GM11168 (cell line): ENCODE measurements at regions not wholly inside any gene's neighbourhood (a gene's known extent, or its start where the extent isn't known, plus 50 kb on each side); places are given as distances from the start of the nearest gene placed in this dataset.
"Not testable (repeated sequence)": the region's sequence is repeated elsewhere in the genome, so short reads cannot be mapped to it uniquely, and the experiment has no call there.

ENCODE experiments used
- in situ Hi-C: fragments of 300-500 bp; cut with MboI; formaldehyde crosslinking; loops from one replicate; pipeline ENCODE4 v1.12.0; 2022; ENCODE audit warnings: low sequenced_read_pairs; ENCODE audit not compliant: unreplicated experiment

DNA sequence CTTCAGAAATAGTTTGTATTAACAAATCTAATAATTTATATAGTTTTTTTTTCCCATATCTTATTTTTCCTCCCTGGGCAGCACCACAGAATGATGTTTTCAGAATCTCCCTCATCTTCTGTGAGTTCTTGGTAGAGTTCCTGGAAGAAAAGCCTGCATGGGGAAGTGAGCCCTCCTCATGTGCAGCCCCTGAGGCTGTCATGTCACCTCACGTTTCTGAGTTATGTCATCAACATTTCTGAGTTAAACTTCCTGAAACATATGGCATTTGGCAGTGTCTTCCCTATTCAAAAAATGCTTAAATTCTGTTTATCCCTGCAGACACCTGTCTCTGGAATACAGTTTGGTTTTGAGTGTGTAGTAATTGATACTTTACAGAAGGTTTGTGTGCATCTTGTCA, 979.0 kb downstream of the TMEM121 start:
- in situ Hi-C loops = no loop called here

DNA sequence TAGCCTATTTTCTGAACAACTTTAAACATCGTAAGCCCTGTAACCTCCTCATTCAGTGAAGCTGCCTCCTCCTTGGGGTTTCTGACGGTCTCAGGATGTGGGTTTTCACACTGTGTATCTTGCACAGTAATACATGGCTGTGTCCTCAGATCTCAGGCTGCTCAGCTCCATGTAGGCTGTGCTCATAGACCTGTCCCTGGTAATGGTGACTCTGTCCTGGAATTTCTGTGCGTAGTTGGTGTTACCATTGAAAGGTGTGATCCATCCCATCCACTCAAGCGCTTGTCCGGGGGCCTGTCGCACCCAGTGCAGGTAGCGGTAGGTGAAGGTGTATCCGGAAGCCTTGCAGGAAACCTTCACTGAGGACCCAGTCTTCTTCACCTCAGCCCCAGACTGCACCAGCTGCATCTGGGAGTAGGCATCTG, 980.5 kb downstream of the TMEM121 start:
- in situ Hi-C loops = no loop called here

DNA sequence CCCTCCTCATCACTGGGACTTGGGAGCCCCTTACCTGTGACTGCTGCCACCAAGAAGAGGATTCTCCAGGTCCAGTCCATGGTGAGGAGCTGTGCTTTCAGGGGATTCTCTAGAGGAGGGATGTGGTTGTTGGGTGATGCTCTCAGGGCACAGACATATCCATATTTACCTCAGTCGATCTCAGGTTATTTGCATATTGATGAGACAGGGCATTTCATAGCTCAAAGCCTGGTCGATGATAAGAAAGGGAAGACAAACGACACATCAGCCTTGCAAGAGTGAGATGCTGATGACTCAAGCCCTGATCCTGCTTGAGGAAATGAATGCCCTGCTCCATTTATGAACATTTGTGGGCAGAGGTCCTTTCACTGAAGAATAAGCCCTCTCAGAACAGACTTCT, 981.0 kb downstream of the TMEM121 start:
- in situ Hi-C loops = no loop called here

DNA sequence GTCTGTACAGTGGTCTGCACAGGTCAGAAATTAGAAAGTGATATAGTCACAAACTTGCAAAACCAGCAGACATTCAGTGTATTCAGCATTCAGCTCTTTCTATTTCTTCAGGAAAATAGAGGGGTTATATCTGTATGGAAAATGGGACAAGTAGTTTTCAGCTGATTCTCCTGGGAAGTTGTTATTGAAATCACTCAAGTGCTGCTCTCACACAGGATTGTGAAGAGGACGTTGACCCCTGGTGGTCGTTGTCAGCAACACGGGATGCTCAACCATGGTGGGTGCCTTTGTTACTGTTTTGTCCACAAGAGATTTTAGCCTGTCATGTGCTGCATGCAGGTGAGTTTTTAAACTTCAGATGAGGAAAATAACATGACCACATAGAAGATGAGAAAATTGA, 981.8 kb downstream of the TMEM121 start:
- in situ Hi-C loops = no loop called here

DNA sequence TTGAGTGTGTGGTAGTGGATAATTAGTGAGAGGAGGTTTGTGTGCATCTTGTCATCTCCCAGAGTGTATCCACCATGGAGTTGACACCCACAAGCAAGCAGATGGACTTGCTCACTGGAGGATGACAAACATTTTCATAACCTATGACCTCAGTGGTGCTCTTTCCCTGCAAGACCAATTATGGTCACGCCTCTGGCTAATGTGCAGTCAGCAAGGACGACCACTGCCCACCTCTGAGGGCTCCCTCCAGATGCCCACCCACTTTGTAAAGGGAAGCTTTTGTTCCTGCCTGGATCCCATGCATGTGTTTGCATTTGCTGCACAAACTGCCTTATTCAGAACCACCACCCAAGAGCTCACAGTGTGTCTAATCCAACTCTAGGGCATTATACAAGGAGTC, 982.8 kb downstream of the TMEM121 start:
- in situ Hi-C loops = no loop called here

DNA sequence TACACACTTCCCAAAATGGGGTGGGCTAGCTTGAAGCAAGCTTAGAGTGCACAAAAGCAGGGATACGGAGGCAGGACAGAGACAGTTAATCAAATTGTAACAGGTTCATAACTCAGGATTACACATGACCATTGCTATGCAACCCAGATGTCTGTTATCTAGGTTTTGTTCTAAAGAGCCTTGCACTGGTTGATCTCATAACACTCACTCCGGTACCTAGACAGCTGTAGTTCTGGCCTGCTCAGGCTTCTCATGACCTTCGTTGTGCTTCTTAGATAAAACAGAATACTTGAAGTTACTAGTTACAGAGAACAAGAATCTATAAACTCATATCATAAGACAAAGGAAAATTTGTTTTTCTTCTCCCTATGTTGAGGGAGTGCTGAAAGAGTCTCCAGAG, 983.4 kb downstream of the TMEM121 start:
- in situ Hi-C loops = no loop called here

DNA sequence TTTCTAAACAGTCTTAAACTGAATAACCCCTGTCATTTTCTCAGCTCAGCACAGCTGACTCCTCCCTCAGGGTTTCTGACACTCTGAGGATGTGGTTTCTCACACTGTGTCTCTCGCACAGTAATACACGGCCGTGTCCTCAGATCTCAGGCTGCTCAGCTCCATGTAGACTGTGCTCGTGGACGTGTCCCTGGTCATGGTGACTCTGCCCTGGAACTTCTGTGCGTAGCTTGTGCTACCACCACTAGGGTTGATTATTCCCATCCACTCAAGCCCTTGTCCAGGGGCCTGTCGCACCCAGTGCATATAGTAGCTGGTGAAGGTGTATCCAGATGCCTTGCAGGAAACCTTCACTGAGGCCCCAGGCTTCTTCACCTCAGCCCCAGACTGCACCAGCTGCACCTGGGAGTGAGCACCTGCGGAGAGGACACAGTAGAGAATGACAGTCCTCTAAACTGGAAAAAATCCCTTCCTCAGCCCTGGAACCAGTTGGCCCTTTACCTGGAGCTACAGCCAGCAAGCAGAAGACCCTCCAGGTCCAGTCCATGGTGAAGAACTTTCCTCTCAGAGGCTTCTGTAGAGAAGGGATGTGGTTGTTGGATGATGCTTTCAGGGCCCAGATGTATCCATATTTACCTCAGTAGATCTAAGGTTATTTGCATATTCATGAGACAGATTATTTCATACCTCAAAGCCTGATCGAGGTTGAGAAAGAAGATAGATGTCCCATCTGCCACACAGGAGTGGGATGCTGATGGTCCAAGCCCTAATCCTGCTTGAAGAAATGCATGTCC, 984.8 kb downstream of the TMEM121 start:
- in situ Hi-C loops = no loop called here

DNA sequence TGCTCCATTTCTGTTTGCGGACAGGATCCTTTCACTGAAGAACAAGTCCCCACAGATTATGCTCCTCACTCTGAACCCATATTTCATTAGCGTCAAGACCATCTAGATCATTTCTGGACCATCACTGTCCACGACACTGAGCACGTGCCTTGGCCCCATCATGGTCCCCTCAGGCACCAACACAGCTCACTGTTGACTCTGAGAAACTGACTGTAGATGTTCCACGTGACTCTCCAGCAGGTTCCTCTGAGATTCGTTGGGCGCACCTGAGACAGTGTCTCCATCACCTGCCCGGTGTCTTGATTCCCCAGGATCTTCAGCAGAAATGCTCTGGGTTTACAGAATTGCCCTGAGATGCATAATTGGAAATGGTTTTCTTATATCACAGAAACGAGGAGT, 985.4 kb downstream of the TMEM121 start:
- in situ Hi-C loops = no loop called here

DNA sequence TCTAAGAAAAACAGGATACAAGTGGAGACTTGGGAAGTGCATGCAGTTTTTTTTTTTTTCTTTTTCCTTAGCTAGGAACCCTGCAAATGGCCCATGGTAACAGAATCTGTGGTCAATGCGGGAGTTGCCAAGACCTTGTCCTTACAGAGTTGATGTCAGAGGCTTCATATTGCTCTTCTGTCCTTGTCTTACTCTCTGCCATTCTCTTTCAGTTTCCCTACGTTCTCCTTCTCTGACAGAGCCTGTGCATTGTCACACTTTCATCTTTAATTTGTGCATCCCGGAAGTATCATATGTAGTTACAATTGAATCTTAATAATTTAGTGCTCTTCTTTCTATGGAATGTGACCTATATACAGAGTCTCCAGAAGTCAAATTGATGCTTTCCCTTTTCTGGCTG, 986.9 kb downstream of the TMEM121 start:
- in situ Hi-C loops = no loop called here

DNA sequence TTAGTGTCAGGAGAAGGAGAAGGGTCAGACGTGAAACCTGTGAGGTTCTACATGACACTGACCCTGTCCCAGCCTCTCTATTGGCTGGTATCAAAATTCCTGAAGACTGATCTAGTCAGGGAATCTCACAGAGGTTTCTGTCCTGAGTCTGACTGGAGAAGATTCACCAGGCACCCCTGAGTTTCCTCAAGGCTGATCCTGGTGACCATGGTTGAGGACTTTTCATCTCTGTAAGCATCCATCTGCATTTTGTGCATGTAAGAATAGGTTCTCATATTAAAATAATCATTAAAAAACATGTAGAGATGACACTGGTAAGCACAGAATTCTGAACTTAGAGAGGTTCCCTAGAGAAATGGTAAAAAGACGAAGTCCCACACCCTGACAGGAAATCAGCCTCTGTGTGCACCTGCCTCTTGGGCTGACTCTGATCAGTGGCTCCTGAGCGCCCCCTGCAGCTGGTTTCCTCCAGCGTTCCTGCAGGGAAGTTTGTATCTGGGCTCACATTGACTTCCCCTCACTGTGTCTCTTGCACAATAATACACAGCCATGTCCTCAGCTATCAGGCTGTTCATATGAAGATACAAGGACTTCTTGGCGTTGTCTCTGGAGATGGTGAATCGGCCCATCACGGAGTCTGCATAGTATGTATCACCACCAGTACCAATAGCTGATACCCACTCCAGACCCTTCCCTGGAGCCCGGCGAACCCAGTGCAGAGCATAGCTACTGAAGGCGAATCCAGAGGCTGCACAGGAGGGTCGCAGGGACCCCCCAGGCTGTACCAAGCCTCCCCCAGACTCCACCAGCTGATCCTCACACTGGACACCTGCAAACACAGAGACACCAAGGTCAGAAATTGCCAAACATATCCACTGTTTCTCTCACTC, 991.9 kb downstream of the TMEM121 start:
- in situ Hi-C loops = no loop called here

DNA sequence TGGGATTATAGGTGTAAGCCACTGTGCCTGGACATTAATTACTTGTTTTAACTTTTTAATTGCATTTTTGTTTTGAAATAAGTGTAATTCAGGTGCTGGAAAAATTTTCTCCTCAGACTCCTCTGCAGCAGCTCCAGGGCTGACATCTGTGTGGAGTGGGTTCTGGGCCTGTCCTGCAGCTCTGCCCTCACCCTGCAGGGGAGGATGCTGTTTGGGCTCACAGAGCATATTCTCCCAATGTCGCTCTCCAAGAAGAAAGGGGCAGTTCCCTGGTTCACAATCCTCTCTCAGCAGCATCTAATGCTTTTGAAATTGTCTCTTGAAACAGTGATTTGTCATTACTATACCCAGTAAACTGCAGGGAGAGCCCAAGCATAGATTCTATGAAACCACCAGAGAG, 995.7 kb downstream of the TMEM121 start:
- in situ Hi-C loops = not testable (repeated sequence)

DNA sequence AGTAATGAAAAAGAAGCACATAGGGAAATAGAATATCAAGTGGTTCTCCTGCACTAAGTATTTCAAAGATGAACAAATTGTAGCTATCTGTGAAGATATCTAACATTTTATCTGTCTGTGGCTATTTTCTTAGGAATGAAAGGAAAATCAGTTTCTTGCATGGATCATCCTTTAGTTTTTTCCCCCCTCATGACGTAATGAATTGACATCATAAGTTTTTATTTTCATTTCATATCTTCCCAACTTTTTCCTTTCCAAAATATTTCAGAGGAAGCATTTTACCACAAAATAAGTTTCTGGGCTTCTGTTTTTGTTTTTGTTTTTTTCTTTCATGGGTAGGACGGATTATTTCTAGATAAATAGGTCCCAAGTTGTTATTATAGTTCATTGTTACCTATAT, 996.6 kb downstream of the TMEM121 start:
- in situ Hi-C loops = no loop called here

DNA sequence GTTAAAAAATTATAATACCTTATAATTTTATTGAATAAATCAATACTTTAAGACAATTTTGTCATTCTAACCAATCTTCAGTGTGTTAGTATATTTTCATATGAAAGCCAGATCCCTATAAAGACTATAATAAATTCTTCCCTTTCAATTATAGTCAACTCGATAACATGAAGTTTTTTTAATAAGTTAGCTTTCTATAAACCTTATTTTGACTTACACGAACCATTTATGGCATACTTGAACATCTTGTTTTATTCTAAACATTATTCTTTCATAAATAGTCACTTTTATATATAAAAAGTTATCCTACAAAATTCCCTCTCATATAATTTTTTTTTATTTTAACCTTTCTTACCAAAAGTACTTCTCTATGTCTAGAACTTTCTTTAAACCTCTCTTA, 1002.3 kb downstream of the TMEM121 start:
- in situ Hi-C loops = no loop called here

DNA sequence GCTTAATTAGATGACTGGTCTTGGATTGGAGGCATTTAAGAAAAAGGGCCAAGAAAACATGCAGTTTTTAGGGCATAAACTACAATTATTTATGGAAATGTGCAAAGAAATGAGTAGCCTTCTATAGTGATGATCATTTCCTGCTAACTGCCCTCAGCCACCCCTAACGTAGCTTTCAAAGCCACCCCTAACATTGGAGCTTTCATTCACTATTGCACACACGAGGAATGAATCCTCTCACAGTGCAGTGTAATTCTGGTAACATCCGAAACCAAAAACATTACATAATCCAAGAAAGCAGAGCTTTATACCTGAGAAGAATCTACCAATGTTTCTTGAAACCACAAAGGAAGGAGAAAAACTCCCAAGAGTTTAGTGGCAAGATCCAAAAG, 1003.6 kb downstream of the TMEM121 start:
- in situ Hi-C loops = no loop called here

DNA sequence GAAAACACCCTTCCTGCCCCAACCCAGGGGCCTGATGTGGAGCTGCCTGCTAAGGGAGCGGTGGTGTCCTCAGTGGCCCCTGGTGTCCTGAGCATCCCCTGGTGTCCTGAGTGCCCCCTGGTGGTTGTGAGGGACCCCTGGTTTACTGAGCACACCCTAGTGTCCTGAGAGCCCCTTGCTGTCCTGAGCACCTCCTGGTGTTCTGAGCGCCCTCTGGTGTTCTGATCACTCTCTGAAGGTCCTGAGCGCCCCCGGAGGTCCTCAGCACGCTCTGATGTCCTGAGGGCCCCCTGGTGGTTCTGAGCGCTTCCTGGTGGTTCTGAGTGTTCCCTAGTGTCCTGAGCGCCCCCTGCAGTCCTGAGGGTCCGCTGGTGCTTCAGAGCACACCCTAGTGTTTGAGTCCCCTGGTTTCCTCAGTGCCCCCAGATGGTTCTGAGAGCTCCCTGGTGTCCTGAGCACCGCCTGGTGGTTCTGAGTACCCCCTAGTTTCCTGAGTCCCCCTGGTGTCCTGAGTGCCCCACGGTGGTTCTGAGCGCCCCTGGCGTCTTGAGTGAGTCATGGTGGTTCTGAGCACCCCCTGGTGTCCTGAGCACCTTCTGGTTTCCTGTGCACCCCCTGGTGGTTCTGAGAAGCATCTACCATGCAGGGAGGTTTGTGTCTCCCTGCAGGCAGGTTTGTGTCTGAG, 1004.2 kb downstream of the TMEM121 start:
- in situ Hi-C loops = no loop called here

DNA sequence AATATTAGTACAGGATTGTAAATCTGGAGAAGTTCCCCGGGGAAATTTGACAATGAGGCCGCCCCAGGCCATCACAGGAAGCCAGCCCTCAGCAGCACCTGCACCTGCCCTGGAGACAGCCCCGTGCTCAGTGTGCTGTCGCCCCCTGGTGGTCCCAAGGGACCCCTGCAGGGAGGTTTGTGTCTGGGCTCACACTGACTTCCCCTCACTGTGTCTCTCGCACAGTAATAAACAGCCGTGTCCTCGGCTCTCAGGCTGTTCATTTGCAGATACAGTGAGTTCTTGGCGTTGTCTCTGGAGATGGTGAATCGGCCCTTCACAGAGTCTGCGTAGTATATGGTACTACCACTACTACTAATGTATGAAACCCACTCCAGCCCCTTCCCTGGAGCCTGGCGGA, 1011.2 kb downstream of the TMEM121 start:
- in situ Hi-C loops = not testable (repeated sequence)

DNA sequence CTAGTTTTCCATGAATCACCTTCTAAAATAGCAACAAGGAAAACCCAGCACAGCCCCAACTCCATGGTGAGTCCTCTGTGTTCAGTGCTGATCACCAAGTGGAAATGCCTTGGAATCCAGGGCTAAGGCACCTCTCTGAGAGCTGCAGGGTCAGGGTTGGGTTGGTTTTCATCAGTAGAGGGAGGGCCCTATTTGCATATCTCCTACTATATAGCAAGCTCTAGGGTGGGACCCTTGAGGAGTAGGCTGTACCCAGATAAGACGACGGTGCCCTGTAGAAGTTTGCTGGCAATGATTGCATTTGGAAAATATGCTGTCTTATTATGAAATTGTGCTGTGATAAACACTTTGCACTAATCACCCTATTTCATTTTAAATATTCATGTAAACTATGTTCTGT, 1011.8 kb downstream of the TMEM121 start:
- in situ Hi-C loops = no loop called here

DNA sequence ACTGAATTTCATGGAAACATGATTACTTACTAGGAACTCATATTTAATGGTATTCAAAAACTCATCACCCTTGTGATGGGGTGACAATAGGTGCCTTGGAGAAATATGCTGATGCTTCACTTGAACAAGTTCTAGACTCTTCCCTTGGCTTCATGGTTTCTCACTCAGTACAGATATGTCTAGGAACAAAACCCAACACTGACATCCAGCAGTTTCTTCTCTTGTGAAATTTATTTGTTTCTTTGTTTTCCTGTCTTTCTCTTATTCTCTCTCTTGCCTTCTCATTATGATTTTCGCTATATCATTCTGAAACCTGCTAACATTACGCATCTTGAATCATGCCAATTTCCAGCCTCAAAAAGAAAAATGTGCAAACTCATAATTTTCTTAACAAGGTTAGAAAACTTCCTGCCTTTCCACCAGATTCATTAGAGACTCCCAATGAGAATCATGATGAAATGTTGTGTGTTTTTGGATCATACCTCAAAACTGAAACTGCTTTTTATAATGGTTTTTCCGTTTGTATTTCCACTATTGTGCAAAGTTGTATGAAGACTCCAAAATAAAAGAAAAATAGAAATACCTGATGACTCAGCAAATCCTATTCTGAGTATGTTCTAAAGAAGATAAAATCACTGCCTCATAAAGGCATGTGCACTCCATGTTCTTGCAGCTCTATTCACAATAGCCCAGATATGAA, 1021.5 kb downstream of the TMEM121 start:
- in situ Hi-C loops = no loop called here

DNA sequence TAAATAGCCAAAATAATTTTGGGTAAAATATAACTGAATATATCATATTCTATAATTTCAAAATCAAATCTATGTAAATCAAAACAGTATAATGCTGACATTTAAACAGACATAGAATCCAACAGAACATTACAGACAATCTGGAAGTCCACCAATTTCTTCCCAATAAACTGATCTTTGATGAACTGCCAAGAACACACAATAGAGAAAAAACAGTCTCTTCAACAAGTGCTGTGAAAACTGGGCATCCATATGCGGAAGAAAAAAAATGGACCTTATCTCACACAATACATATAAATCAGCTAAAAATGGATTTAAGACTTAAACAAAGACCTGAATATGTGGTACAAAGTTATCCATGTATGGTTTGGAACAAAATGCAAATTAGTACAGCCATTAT, 1022.7 kb downstream of the TMEM121 start:
- in situ Hi-C loops = no loop called here

DNA sequence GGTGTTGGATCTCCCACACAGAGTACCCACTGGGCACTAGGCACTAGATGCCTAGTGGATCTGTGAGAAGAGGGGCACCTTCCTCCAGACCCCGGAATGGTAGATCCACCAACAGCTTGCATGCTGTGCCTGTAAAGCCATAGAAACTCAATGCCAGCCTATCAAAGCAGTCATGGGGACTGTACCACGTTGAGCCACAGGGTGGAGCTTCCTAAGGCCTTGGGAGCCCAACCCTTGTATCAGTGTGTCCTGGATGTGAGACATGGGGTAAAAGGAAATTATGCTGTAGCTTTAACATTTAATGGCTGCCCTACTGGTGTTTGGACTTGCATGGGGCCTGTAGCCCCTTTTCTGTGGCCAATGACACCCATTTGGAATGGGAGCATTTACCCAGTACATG, 1024.9 kb downstream of the TMEM121 start:
- in situ Hi-C loops = no loop called here
